Smooth muscle cell (in vitro differentiated cells): ENCODE measurements at regions not wholly inside any gene's neighbourhood (a gene's known extent, or its start where the extent isn't known, plus 50 kb on each side); places are given as distances from the start of the nearest gene placed in this dataset.

ENCODE experiments used
- DNase-seq: peaks from one replicate; lab custom pipeline; 2025; ENCODE audit not compliant: unreplicated experiment; lab: John Stamatoyannopoulos, UW
- H2AFZ ChIP-seq: fragments of 200-600 bp; sonication (generic); 2 replicates; pipeline ENCODE4 v1.6.0; 2016; ENCODE audit warnings: antibody characterized with exemption, low read depth, mild to moderate bottlenecking
- H3F3A ChIP-seq: fragments of 200-600 bp; sonication (generic); 2 replicates; pipeline ENCODE4 v1.6.0; 2017; ENCODE audit warnings: antibody characterized with exemption, low read depth
- H3K27ac ChIP-seq: fragments of 200-600 bp; sonication (generic); 2 replicates; pipeline ENCODE4 v1.5.1; 2016; ENCODE audit warnings: low read depth, mild to moderate bottlenecking
- H3K27me3 ChIP-seq: fragments of 200-600 bp; sonication (generic); 2 replicates; pipeline ENCODE4 v1.6.1; 2016; ENCODE audit warnings: low read depth, mild to moderate bottlenecking
- H3K36me3 ChIP-seq: fragments of 200-600 bp; sonication (generic); 2 replicates; pipeline ENCODE4 v1.5.1; 2016; ENCODE audit warnings: low read depth
- H3K4me1 ChIP-seq: fragments of 200-600 bp; sonication (generic); 2 replicates; pipeline ENCODE4 v1.5.1; 2016; ENCODE audit warnings: low read depth
- H3K4me2 ChIP-seq: fragments of 200-600 bp; sonication (generic); 2 replicates; pipeline ENCODE4 v1.6.0; 2016; ENCODE audit warnings: mild to moderate bottlenecking
- H3K4me3 ChIP-seq: fragments of 200-600 bp; sonication (generic); 2 replicates; pipeline ENCODE4 v1.5.1; 2016; ENCODE audit warnings: mild to moderate bottlenecking
- H3K79me2 ChIP-seq: fragments of 200-600 bp; sonication (generic); 2 replicates; pipeline ENCODE4 v1.6.0; 2016; ENCODE audit warnings: low read depth, mild to moderate bottlenecking
- H3K9ac ChIP-seq: fragments of 200-600 bp; sonication (generic); 2 replicates; pipeline ENCODE4 v1.6.0; 2016; ENCODE audit warnings: low read depth
- H3K9me3 ChIP-seq: fragments of 200-600 bp; sonication (generic); replicated peaks from 2 replicates; pipeline ENCODE4 v1.5.1; 2016; ENCODE audit warnings: low read depth
- H4K20me1 ChIP-seq: fragments of 200-600 bp; sonication (generic); 2 replicates; pipeline ENCODE4 v1.6.0; 2016; ENCODE audit warnings: low read depth
- CTCF ChIP-seq: fragments of 200-600 bp; sonication (generic); IDR thresholded peaks from 2 replicates; pipeline ENCODE4 v1.5.1; 2017; ENCODE audit warnings: borderline replicate concordance, mild to moderate bottlenecking, antibody characterized with exemption; ENCODE audit not compliant: insufficient read depth, poor library complexity, severe bottlenecking
- WGBS: methylation state at CpG from one replicate; pipeline ENCODE4 v1.1.7; 2016; ENCODE audit warnings: low lambda C conversion rate; 5-methylcytosine and 5-hydroxymethylcytosine counted together

GRCh38 chr2:210833403-210833802 is 277.0 kb downstream of the CPS1 start:
- Histone ChIP-seq H3K27ac (no peak overlapping the region), H3K27me3 (no peaks in the 10 kb centered on the region), H4K20me1 (no peaks in the 10 kb centered on the region), H3K9ac (no peak overlapping the region), H3F3A (no peaks in the 10 kb centered on the region), H3K4me2 (no peak overlapping the region), H3K4me3 (no peak overlapping the region), H3K79me2 (no peaks in the 10 kb centered on the region), H3K9me3 (no peaks in the 10 kb centered on the region), H2AFZ (no peak overlapping the region), H3K36me3 (no peaks in the 10 kb centered on the region), H3K4me1 (no peaks in the 10 kb centered on the region)
- DNase-seq = no peak
- TF ChIP-seq CTCF = no peak

DNA sequence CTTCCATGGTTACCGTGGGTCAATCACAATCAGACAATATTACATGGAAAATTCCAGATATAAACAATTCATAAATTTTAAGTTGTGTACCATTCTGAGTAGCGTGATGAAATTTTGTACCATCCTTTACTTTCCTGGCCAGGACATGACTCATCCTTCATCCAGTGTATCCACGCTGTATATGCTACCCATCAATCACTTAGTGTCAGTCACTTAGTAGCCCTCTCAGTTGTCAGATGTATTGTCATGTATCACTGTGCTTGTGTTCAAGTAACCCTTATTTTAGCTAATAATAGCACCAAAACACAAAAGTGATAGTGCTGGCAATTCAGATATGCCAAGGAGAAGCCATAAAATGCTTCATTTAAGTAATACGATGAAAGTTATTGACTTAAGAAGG is 282.6 kb downstream of the CPS1 start:
- Histone ChIP-seq H3K27me3 (no peaks in the 10 kb centered on the region), H4K20me1 (no peaks in the 10 kb centered on the region), H3K4me2 (no peak overlapping the region), H3K79me2 (no peaks in the 10 kb centered on the region), H3K9ac (no peak overlapping the region), H3K9me3 (no peaks in the 10 kb centered on the region), H3K4me3 (no peak overlapping the region), H3F3A (no peaks in the 10 kb centered on the region), H3K4me1 (no peaks in the 10 kb centered on the region), H2AFZ (no peak overlapping the region), H3K36me3 (no peaks in the 10 kb centered on the region), H3K27ac (no peak overlapping the region)
- DNase-seq = no peak
- TF ChIP-seq CTCF = no peak
- 83% methylated on average over 4 of the region's 4 CpGs for WGBS

DNA sequence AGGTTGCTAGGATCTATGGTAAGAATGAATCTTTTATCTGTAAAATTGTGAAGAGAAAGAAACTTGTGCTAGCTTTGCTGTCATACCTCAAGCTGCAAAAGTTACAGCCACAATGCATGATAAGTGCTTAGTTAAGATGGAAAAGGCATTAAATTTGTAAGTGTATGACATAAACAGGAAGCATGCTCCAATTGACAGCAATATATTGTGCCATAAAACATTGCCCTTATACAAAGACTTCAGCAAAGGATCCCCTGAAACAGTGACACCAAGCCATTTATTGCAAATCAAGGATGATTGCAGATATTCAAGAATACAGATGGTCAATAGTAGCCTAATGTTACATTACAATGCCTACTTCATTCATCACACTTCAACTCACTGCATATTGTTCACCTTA is 283.1 kb downstream of the CPS1 start:
- Histone ChIP-seq H3K27ac (no peak overlapping the region), H3K4me1 (no peaks in the 10 kb centered on the region), H3K27me3 (no peaks in the 10 kb centered on the region), H3K4me2 (no peak overlapping the region), H4K20me1 (no peaks in the 10 kb centered on the region), H3K4me3 (no peak overlapping the region), H2AFZ (no peak overlapping the region), H3K36me3 (no peaks in the 10 kb centered on the region), H3F3A (no peaks in the 10 kb centered on the region), H3K79me2 (no peaks in the 10 kb centered on the region), H3K9me3 (no peaks in the 10 kb centered on the region), H3K9ac (no peak overlapping the region)
- no peak for DNase-seq
- TF ChIP-seq CTCF = no peak

DNA sequence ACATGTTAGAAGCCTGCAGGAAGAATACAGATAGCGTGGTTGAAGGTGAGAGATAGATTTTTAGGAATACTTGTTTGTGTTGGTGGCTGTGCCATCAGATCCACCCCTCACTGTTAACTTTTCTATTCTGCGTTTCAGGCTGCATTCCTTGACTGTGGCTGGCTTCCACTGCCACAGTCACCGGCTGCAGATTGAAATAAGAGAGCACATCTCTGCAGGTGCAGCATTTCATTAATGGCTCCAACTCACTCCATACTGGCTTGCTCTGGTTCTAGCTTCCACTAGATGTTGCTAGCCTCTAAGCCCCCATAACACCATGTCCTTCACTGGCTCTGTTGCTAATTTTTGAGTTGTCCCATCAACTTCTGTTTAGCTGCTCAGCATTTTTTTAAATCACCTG is 286.5 kb downstream of the CPS1 start:
- H2AFZ ChIP-seq = no peak overlapping the region
- H3K27ac ChIP-seq = no peak overlapping the region
- no peaks in the 10 kb centered on the region for H3K9me3 ChIP-seq
- H3K4me3 ChIP-seq = no peak overlapping the region
- TF ChIP-seq CTCF = no peak
- no peaks in the 10 kb centered on the region for H3K36me3 ChIP-seq
- no peak for DNase-seq
- H3K79me2 ChIP-seq = no peaks in the 10 kb centered on the region
- 72% methylated on average over 3 of the region's 3 CpGs for WGBS
- no peak overlapping the region for H3K9ac ChIP-seq
- no peaks in the 10 kb centered on the region for H3K4me1 ChIP-seq
- no peaks in the 10 kb centered on the region for H4K20me1 ChIP-seq
- no peaks in the 10 kb centered on the region for H3K27me3 ChIP-seq
- H3K4me2 ChIP-seq = no peak overlapping the region
- H3F3A ChIP-seq = no peaks in the 10 kb centered on the region
